Cardiac fibroblast (primary cell): ENCODE measurements at regions not wholly inside any gene's neighbourhood (a gene's known extent, or its start where the extent isn't known, plus 50 kb on each side); places are given as distances from the start of the nearest gene placed in this dataset.
A peak's percentile ranks its signal among the peaks of the same experiment; 100 is the strongest.

Source experiments
- DNase-seq, 2 donors: peaks; one replicate each; pipeline versions ENCODE4 v3.0.0 to v3.0.0-alpha.2; 2010; ENCODE audit warnings: low read depth in 2 of 2
- H3K4me3 ChIP-seq, 2 donors: replicated peaks in 1 of 2; 1 replicate in 1 of 2; 2 replicates in 1 of 2; pipeline ENCODE4 v1.5.1; 2011; ENCODE audit warnings: low read depth in 2 of 2, low read length in 2 of 2, mild to moderate bottlenecking in 2 of 2, moderate library complexity in 1 of 2
- CTCF ChIP-seq: IDR thresholded peaks from one replicate; pipeline ENCODE4 v1.5.1; 2011; ENCODE audit warnings: low read depth, mild to moderate bottlenecking, low read length, inconsistent platforms

- no peak for TF ChIP-seq CTCF
- no peak overlapping the region for H3K4me3 ChIP-seq
- peak; percentile 63 to 69 for DNase-seq
These were observed 73.8 kb upstream of the BMPER start for GRCh38 chr7:33831389-33832141.

GRCh38 chr7:33832271-33832721 lies 73.0 kb upstream of the BMPER start:
- no peak for DNase-seq
- H3K4me3 ChIP-seq = no peak overlapping the region
- TF ChIP-seq CTCF = no peak

GRCh38 chr7:33836797-33837355 lies 68.5 kb upstream of the BMPER start:
- DNase-seq = no peak
- no peak for TF ChIP-seq CTCF

GRCh38 chr7:33837356-33837851 lies 67.9 kb upstream of the BMPER start:
- no peak overlapping the region for H3K4me3 ChIP-seq
- TF ChIP-seq CTCF = no peak
- no peak for DNase-seq

More at GRCh38 chr7:33836797-33837355, 68.5 kb upstream of the BMPER start:
- H3K4me3 ChIP-seq = no peak overlapping the region

- no peak overlapping the region for H3K4me3 ChIP-seq
- DNase-seq = no peak
- TF ChIP-seq CTCF = no peak
These were observed 64.3 kb upstream of the BMPER start for GRCh38 chr7:33841031-33841430.

- H3K4me3 ChIP-seq = no peak overlapping the region
- no peak for TF ChIP-seq CTCF
- DNase-seq = peak; percentile 29 to 59
These were observed 63.6 kb upstream of the BMPER start for GRCh38 chr7:33841705-33842129.
